Parathyroid adenoma (tissue), 2 donors: ENCODE measurements at regions not wholly inside any gene's neighbourhood (a gene's known extent, or its start where the extent isn't known, plus 50 kb on each side); places are given as distances from the start of the nearest gene placed in this dataset.
A peak's percentile ranks its signal among the peaks of the same experiment; 100 is the strongest.

Experiments used
- H2AFZ ChIP-seq: fragments of 300-600 bp; sonication (generic); one replicate; pipeline ENCODE4 v1.7.0; 2017; ENCODE audit warnings: antibody characterized with exemption, mild to moderate bottlenecking
- H3K27ac ChIP-seq: fragments of 300-600 bp; sonication (generic); one replicate; pipeline ENCODE4 v1.7.0; 2017
- H3K27me3 ChIP-seq: fragments of 300-600 bp; sonication (generic); one replicate; pipeline ENCODE4 v1.7.0; 2017; ENCODE audit warnings: low read length; ENCODE audit not compliant: control insufficient read depth, insufficient read depth
- H3K36me3 ChIP-seq: fragments of 300-600 bp; sonication (generic); one replicate; pipeline ENCODE4 v1.7.0; 2017; ENCODE audit warnings: low read length; ENCODE audit not compliant: control insufficient read depth, insufficient read depth
- H3K4me1 ChIP-seq: fragments of 300-600 bp; sonication (generic); one replicate; pipeline ENCODE4 v1.7.0; 2017; ENCODE audit warnings: control low read depth
- H3K4me2 ChIP-seq: fragments of 300-600 bp; sonication (generic); one replicate; pipeline ENCODE4 v1.7.0; 2017; ENCODE audit warnings: low read length
- H3K4me3 ChIP-seq: fragments of 300-600 bp; sonication (generic); one replicate; pipeline ENCODE4 v1.7.0; 2017; ENCODE audit warnings: low read depth, low read length
- H3K79me2 ChIP-seq: fragments of 300-600 bp; sonication (generic); one replicate; pipeline ENCODE4 v1.7.0; 2017; ENCODE audit warnings: control low read depth
- H3K9ac ChIP-seq: fragments of 300-600 bp; sonication (generic); one replicate; pipeline ENCODE4 v1.7.0; 2017; ENCODE audit warnings: mild to moderate bottlenecking
- H3K9me3 ChIP-seq: fragments of 300-600 bp; sonication (generic); one replicate; pipeline ENCODE4 v1.7.0; 2017; ENCODE audit warnings: low read length; ENCODE audit not compliant: control insufficient read depth
- CTCF ChIP-seq: fragments of 300-600 bp; sonication (generic); IDR thresholded peaks from one replicate; pipeline ENCODE4 v1.7.0; 2017; ENCODE audit warnings: antibody characterized with exemption, mild to moderate bottlenecking
- donor health status: primary hyperparathyroidism.

DNA sequence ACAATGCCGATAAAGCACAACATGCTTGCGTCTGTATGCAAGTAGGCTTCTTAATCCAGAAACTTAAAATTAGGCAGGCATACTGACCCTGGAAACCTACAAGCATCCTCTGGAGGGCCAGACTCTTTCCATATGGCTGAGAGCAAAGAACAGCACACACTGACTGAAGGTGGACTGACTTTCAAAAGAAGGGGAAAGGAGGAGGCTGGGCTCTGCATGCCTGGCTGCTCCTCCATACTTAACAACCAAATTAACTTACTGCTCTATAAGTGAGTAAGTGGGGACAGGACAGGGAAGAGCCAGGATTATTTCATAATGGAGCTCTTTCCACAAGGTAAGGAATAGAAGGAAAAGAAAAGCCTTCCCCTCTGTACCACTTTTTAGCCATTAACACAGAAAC, 55.9 kb upstream of the ATP8A1 start:
- no peak overlapping the region for H3K4me3 ChIP-seq

DNA sequence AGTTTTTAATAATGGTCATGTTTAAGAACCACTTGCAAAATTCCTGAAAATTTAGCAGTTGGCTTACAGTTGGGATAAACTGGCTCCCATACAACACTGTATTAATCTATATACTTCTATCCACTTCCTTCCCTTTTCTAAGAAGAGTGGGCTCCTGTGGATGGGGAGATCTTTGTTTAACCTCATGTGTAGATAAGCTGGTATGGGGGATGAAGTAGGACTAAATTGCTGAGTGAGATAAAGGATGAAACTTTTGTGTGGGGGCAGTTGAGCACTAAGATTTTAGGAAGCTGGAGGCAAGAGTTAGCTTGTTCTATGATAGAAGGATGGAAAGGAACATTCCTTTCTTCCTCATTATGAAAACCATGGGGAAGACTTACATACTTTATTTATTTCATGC, 54.6 kb upstream of the ATP8A1 start:
- Histone ChIP-seq H3K27me3 (no peaks in the 10 kb centered on the region), H3K27ac (no peak overlapping the region), H2AFZ (no peak overlapping the region), H3K9me3 (no peaks in the 10 kb centered on the region), H3K4me1 (peaks cover 4% of the 10 kb centered on the region), H3K4me3 (no peak overlapping the region), H3K79me2 (no peaks in the 10 kb centered on the region), H3K9ac (no peak overlapping the region), H3K4me2 (no peak overlapping the region), H3K36me3 (no peaks in the 10 kb centered on the region)
- no peak for TF ChIP-seq CTCF

More for the DNA sequence above, 55.9 kb upstream of the ATP8A1 start:
- H3K4me1 ChIP-seq = peaks cover 4% of the 10 kb centered on the region
- no peaks in the 10 kb centered on the region for H3K27me3 ChIP-seq
- H3K9me3 ChIP-seq = no peaks in the 10 kb centered on the region
- no peak overlapping the region for H3K4me2 ChIP-seq
- H3K9ac ChIP-seq = no peak overlapping the region
- no peaks in the 10 kb centered on the region for H3K36me3 ChIP-seq
- no peak overlapping the region for H3K27ac ChIP-seq
- H2AFZ ChIP-seq = no peak overlapping the region
- no peaks in the 10 kb centered on the region for H3K79me2 ChIP-seq
- no peak for TF ChIP-seq CTCF

- Histone ChIP-seq H3K9me3 (no peaks in the 10 kb centered on the region), H3K9ac (no peak overlapping the region), H3K4me2 (no peak overlapping the region), H3K4me1 (peaks cover 9% of the 10 kb centered on the region), H3K27ac (peak overlapping the region; percentile 71), H3K27me3 (no peaks in the 10 kb centered on the region), H2AFZ (no peak overlapping the region), H3K36me3 (no peaks in the 10 kb centered on the region), H3K4me3 (no peak overlapping the region), H3K79me2 (no peaks in the 10 kb centered on the region)
- no peak for TF ChIP-seq CTCF
Observed at GRCh38 chr4:42710761-42711160, 53.9 kb upstream of the ATP8A1 start.

- no peaks in the 10 kb centered on the region for H3K27me3 ChIP-seq
- peak overlapping the region; percentile 43 for H3K4me2 ChIP-seq
- H3K27ac ChIP-seq = peak overlapping the region; percentile 71
Observed at GRCh38 chr4:42710329-42710728, 53.4 kb upstream of the ATP8A1 start.

More at GRCh38 chr4:42710329-42710728, 53.4 kb upstream of the ATP8A1 start:
- H2AFZ ChIP-seq = no peak overlapping the region
- H3K9me3 ChIP-seq = no peaks in the 10 kb centered on the region
- peaks cover 9% of the 10 kb centered on the region for H3K4me1 ChIP-seq
- H3K79me2 ChIP-seq = no peaks in the 10 kb centered on the region
- H3K36me3 ChIP-seq = no peaks in the 10 kb centered on the region
- no peak for TF ChIP-seq CTCF
- H3K4me3 ChIP-seq = no peak overlapping the region
- H3K9ac ChIP-seq = no peak overlapping the region
